CD4-positive, CD25-positive, alpha-beta regulatory T cell (primary cell): ENCODE measurements at regions not wholly inside any gene's neighbourhood (a gene's known extent, or its start where the extent isn't known, plus 50 kb on each side); places are given as distances from the start of the nearest gene placed in this dataset.
A peak's percentile ranks its signal among the peaks of the same experiment; 100 is the strongest.
"Not testable (repeated sequence)": the region's sequence is repeated elsewhere in the genome, so short reads cannot be mapped to it uniquely, and the experiment has no call there.

Experiments used
- ATAC-seq, 2 donors: fragments of 150-1000 bp; cut with Tn5 transposase; one replicate each; pipeline ENCODE4 v1.10.0; 2021; ENCODE audit warnings: low read depth in 2 of 2, moderate number of reproducible peaks in 2 of 2, moderate library complexity in 1 of 2
- DNase-seq, 3 donors: peaks; one replicate each; pipeline versions ENCODE4 v3.0.0 to v3.0.0-alpha.2; 2012 to 2022; ENCODE audit warnings: mixed read lengths in 1 of 3
- H3K27ac ChIP-seq: one replicate; pipeline ENCODE4 v1.7.0; 2013; ENCODE audit warnings: mild to moderate bottlenecking, low read length; ENCODE audit not compliant: insufficient read depth, poor library complexity, severe bottlenecking
- H3K27me3 ChIP-seq: one replicate; pipeline ENCODE4 v1.7.0; 2013; ENCODE audit warnings: low read length; ENCODE audit not compliant: control insufficient read depth, insufficient read depth
- H3K36me3 ChIP-seq: one replicate; pipeline ENCODE4 v1.7.0; 2013; ENCODE audit warnings: mild to moderate bottlenecking, low read length, moderate library complexity; ENCODE audit not compliant: control insufficient read depth, insufficient read depth
- H3K4me1 ChIP-seq: 2 replicates; pipeline ENCODE4 v1.7.0; 2013; ENCODE audit warnings: mild to moderate bottlenecking, low read length; ENCODE audit not compliant: insufficient read depth, control insufficient read depth, poor library complexity, severe bottlenecking
- H3K4me3 ChIP-seq: one replicate; pipeline ENCODE4 v1.7.0; 2013; ENCODE audit warnings: low read depth, mild to moderate bottlenecking, low read length, moderate library complexity
- H3K9me3 ChIP-seq, 2 experiments: 1 replicate in 1 of 2; 2 replicates in 1 of 2; pipeline ENCODE4 v1.7.0; 2013; ENCODE audit warnings: low read length in 2 of 2, mild to moderate bottlenecking in 1 of 2, moderate library complexity in 1 of 2; ENCODE audit not compliant: control insufficient read depth in 2 of 2
- H3K27ac Mint-ChIP-seq, 3 donors: one replicate each; pipeline ENCODE4 v1.8.0; 2020 to 2022; ENCODE audit warnings: mild to moderate bottlenecking in 3 of 3, mixed read lengths in 3 of 3, moderate library complexity in 2 of 3
- H3K27me3 Mint-ChIP-seq: one replicate; pipeline ENCODE4 v1.8.0; 2022; ENCODE audit warnings: mild to moderate bottlenecking, mixed read lengths
- H3K36me3 Mint-ChIP-seq: one replicate; pipeline ENCODE4 v1.8.0; 2020; ENCODE audit warnings: mixed read lengths
- H3K4me1 Mint-ChIP-seq, 4 donors: one replicate each; pipeline ENCODE4 v1.8.0; 2020 to 2022; ENCODE audit warnings: mixed read lengths in 4 of 4, mild to moderate bottlenecking in 1 of 4
- H3K4me3 Mint-ChIP-seq, 4 donors: one replicate each; pipeline ENCODE4 v1.8.0; 2020 to 2022; ENCODE audit warnings: mild to moderate bottlenecking in 4 of 4, mixed read lengths in 4 of 4, moderate library complexity in 3 of 4
- H3K9me3 Mint-ChIP-seq, 7 donors: one replicate each; pipeline ENCODE4 v1.8.0; 2020 to 2022; ENCODE audit warnings: mixed read lengths in 7 of 7, mild to moderate bottlenecking in 3 of 7, moderate library complexity in 2 of 7

DNA sequence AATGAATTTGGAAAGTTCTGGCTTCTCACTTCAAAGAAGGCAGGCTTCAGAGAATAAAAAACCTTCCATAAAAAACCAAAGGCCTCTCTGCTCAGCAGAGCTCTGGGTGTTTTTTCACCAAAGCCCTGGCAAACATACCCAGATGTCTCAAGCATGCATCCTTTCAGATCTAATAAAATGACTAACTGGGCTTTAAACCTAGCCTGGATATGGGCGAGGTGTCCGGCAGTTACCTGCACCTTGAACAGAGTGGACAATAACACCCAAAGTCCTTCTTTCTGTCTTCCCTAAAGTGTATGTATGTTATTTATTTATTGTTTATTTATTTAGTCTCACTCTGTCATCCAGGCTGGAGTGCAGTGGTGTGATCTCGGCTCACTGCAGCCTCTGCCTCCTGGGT, 469.3 kb downstream of the XYLT1 start:
- H3K27ac ChIP-seq = no peak overlapping the region
- H3K9me3 ChIP-seq = no peaks in the 10 kb centered on the region
- H3K4me1 ChIP-seq = no peaks in the 10 kb centered on the region
- Mint-ChIP-seq H3K4me1 (no peaks in the 10 kb centered on the region), H3K27me3 (peaks cover 22% of the 10 kb centered on the region), H3K9me3 (peaks cover 0 to 11% (median 3%) of the 10 kb centered on the region in 7 donors), H3K4me3 (no peak overlapping the region), H3K27ac (no peak overlapping the region), H3K36me3 (no peaks in the 10 kb centered on the region)
- ATAC-seq (no peak), DNase-seq (no peak)
- H3K4me3 ChIP-seq = no peak overlapping the region
- H3K27me3 ChIP-seq = no peaks in the 10 kb centered on the region
- H3K36me3 ChIP-seq = no peaks in the 10 kb centered on the region

DNA sequence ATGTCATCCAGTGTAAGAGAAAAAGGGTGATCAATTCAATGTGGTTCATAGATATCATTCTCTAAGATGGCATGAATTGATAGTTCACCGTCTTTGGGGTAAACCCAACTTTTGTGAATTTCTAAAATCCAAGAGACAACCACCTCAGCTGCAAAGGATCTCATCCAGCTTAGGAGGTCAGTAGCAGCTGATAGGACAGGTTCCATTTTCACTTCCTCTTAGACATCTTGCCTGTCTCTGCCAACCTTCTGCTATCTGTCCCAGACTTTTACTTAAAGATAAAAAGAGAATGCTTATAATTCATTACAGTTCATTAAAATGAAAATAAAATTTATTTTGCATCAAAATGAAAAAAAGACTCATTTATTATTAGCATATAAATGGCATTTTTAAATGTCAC, 468.2 kb downstream of the XYLT1 start:
- H3K36me3 ChIP-seq = no peaks in the 10 kb centered on the region
- Mint-ChIP-seq H3K27me3 (peaks cover 19% of the 10 kb centered on the region), H3K4me3 (no peak overlapping the region), H3K9me3 (peaks cover 0 to 11% (median 4%) of the 10 kb centered on the region in 7 donors), H3K4me1 (no peaks in the 10 kb centered on the region), H3K36me3 (no peaks in the 10 kb centered on the region), H3K27ac (no peak overlapping the region)
- no peaks in the 10 kb centered on the region for H3K4me1 ChIP-seq
- H3K27ac ChIP-seq = no peak overlapping the region
- H3K4me3 ChIP-seq = no peak overlapping the region
- no peaks in the 10 kb centered on the region for H3K27me3 ChIP-seq
- ATAC-seq = no peak
- H3K9me3 ChIP-seq = no peaks in the 10 kb centered on the region
- DNase-seq = no peak

DNA sequence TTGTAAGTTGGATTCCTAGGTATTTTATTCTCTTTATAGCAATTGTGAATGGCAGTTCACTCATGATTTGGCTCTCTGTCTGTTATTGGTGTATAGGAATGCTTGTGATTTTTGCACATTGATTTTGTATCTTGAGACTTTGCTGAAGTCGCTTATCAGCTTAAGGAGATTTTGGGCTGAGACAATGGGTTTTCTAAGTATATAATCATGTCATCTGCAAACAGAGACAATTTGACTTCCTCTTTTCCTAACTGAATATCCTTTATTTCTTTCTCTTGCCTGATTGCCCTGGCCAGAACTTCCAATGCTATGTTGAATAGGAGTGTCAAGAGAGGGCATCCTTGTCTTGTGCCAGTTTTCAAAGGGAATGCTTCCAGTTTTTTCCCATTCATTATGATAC, 464.8 kb downstream of the XYLT1 start:
- H3K4me3 Mint-ChIP-seq, H3K27ac Mint-ChIP-seq, DNase-seq, H3K36me3 Mint-ChIP-seq, ATAC-seq, H3K27ac ChIP-seq, H3K36me3 ChIP-seq, H3K9me3 ChIP-seq, H3K4me1 Mint-ChIP-seq, H3K4me1 ChIP-seq, H3K27me3 ChIP-seq, H3K4me3 ChIP-seq: not testable (repeated sequence)
- Mint-ChIP-seq H3K27me3 (peaks cover 17% of the 10 kb centered on the region), H3K9me3 (peaks cover 0 to 11% (median 4%) of the 10 kb centered on the region in 7 donors)

DNA sequence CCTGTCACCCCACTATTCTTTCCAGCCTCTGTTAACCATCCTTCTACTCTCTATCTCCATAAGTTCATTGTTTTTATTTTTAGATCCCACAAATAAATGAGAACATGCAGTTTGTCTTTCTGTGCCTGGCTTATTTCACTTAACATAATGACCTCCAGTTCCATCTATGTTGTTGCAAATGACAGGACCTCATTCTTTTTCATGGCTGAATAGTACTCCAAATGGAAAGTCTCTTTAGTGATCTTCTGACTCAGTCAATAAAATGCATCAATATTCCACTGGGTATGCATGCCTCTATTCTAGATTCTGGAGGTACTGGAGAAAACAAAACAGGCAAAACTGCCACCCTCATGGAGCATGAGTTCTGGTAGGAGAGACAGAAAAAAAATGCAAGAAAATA, 459.0 kb downstream of the XYLT1 start:
- Histone ChIP-seq H3K27ac (no peak overlapping the region), H3K4me3 (no peak overlapping the region), H3K9me3 (no peaks in the 10 kb centered on the region), H3K27me3 (no peaks in the 10 kb centered on the region), H3K4me1 (peaks cover 13% of the 10 kb centered on the region), H3K36me3 (no peaks in the 10 kb centered on the region)
- no peaks in the 10 kb centered on the region for H3K36me3 Mint-ChIP-seq
- H3K27me3 Mint-ChIP-seq = peaks cover 5% of the 10 kb centered on the region
- DNase-seq (no peak), ATAC-seq (no peak)
- H3K9me3 Mint-ChIP-seq = peaks cover 0 to 7% (median 0%) of the 10 kb centered on the region in 7 donors
- peak overlapping the region in 2 of 4 donors; percentile 2 to 12 for H3K4me3 Mint-ChIP-seq
- H3K4me1 Mint-ChIP-seq = peaks cover 6 to 26% (median 12%) of the 10 kb centered on the region in 4 donors
- H3K27ac Mint-ChIP-seq = no peak overlapping the region

DNA sequence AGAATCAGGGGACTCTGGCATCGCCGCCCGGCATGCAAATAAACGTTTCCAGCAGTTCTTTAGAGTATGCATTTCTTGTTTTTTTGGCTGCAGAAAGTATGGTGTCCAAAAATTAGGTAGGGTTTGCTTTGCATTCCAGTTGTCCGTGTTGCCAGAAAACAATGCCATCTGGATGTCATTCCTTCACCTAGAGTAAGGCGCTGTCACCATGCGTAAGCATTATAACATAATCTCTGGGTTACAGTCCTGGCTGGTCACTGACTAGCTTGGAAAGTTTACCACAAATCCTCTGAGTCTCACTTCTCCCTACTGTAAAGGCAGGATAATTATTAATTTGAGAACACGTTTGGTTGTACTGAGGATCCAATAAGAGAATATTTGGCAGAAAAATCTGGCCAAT, 457.7 kb downstream of the XYLT1 start:
- Mint-ChIP-seq H3K36me3 (peaks cover 5% of the 10 kb centered on the region), H3K4me3 (peak overlapping the region in 3 of 4 donors; percentile 73 to 86 (median 84)), H3K4me1 (peaks cover 6 to 26% (median 12%) of the 10 kb centered on the region in 4 donors), H3K27me3 (peaks cover 5% of the 10 kb centered on the region), H3K9me3 (peaks cover 0 to 7% (median 1%) of the 10 kb centered on the region in 7 donors), H3K27ac (peak overlapping the region; percentile 92 to 96 (median 96))
- no peaks in the 10 kb centered on the region for H3K36me3 ChIP-seq
- H3K9me3 ChIP-seq = no peaks in the 10 kb centered on the region
- H3K4me3 ChIP-seq = peak overlapping the region; percentile 74
- H3K27ac ChIP-seq = peak overlapping the region; percentile 55
- no peaks in the 10 kb centered on the region for H3K27me3 ChIP-seq
- DNase-seq (no peak), ATAC-seq (no peak)
- peaks cover 13% of the 10 kb centered on the region for H3K4me1 ChIP-seq

DNA sequence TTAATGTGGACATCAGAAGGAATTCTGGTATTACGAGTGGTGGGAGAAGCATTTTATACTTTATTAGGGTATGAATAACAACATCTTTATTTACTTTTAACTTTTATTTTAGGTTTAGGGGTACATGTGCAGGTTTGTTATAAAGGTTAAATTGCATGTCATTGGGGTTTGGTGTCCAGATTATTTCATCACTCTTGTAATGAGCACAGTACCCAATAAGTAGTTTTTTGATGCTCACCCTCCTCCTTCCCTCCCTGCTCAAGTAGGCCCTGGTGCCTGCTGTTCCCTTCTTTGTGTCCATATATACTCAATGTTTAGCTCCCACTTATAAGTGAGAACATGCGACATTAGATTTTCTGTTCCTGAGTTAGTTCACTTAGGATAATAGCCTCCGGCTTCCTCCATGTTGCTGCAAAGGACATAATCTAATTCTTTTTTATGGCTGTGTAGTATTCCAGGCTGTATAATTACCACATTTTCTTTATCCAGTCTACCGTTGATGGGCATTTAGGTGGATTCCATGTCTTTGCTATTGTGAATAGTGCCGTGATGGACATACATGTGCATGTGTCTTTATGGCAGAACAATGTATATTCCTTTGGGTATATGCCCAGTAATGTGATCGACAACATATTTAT, 456.2 kb downstream of the XYLT1 start:
- DNase-seq (no peak), ATAC-seq (no peak)
- Mint-ChIP-seq H3K9me3 (peaks cover 0 to 7% (median 0%) of the 10 kb centered on the region in 7 donors), H3K36me3 (peaks cover 5% of the 10 kb centered on the region), H3K4me3 (peak overlapping the region in 3 of 4 donors; percentile 0 to 84 (median 14)), H3K27ac (no peak overlapping the region), H3K4me1 (peaks cover 6 to 31% (median 11%) of the 10 kb centered on the region in 4 donors), H3K27me3 (no peaks in the 10 kb centered on the region)
- H3K9me3 ChIP-seq = no peaks in the 10 kb centered on the region
- H3K4me3 ChIP-seq = no peak overlapping the region
- no peaks in the 10 kb centered on the region for H3K27me3 ChIP-seq
- H3K4me1 ChIP-seq = peaks cover 13% of the 10 kb centered on the region
- no peak overlapping the region for H3K27ac ChIP-seq
- no peaks in the 10 kb centered on the region for H3K36me3 ChIP-seq

DNA sequence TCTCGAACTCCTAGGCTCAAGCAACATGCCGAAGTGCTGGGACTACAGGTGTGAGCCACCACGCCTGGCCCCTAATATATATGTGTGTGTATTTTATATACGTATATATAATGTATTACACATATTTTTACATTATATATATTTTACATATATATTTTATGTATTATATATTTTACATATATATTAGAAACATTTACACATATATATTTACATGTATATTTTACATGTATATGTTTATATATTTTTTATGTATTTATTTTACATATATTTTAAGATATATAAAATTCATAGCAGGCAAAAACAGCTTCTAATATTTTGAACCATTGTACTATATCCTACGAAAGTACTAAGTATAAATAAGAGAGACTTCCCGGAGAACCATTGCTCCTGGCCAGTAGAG, 455.1 kb downstream of the XYLT1 start:
- no peaks in the 10 kb centered on the region for H3K27me3 Mint-ChIP-seq

DNA sequence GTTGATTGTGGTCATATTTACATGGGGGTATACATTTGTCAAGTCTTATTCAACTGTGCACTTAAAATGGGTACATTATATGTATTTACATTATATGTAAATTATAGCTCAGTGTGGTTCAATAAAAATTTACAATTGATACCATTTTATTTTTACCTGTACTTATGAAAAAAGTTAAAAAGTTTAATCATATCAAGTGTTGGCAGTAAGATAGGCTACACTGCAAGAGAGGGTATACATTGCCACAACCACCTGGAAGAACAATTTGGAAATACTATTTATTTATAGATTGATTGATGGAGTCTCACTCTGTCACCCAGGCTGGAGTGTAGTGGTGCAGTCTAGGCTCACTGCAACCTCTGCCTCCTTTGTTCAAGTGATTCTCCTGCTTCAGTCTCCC, 453.3 kb downstream of the XYLT1 start:
- H3K4me1 Mint-ChIP-seq = peaks cover 6 to 26% (median 9%) of the 10 kb centered on the region in 4 donors
- H3K36me3 ChIP-seq = no peaks in the 10 kb centered on the region
- no peak overlapping the region for H3K27ac ChIP-seq
- peaks cover 0 to 7% (median 0%) of the 10 kb centered on the region in 7 donors for H3K9me3 Mint-ChIP-seq
- H3K4me3 Mint-ChIP-seq = no peak overlapping the region
- H3K27me3 Mint-ChIP-seq = no peaks in the 10 kb centered on the region
- H3K27ac Mint-ChIP-seq = no peak overlapping the region
- H3K36me3 Mint-ChIP-seq = peaks cover 5% of the 10 kb centered on the region
- no peak for ATAC-seq
- H3K4me1 ChIP-seq = peaks cover 13% of the 10 kb centered on the region
- H3K27me3 ChIP-seq = no peaks in the 10 kb centered on the region
- no peak overlapping the region for H3K4me3 ChIP-seq
- DNase-seq = no peak
- H3K9me3 ChIP-seq = no peaks in the 10 kb centered on the region

More for the DNA sequence above, 455.1 kb downstream of the XYLT1 start:
- no peak overlapping the region for H3K27ac ChIP-seq
- H3K4me3 Mint-ChIP-seq = no peak overlapping the region
- H3K4me3 ChIP-seq = no peak overlapping the region
- H3K27ac Mint-ChIP-seq = no peak overlapping the region
- ATAC-seq = no peak
- no peaks in the 10 kb centered on the region for H3K27me3 ChIP-seq
- H3K9me3 Mint-ChIP-seq = peaks cover 0 to 7% (median 0%) of the 10 kb centered on the region in 7 donors
- H3K4me1 Mint-ChIP-seq = peaks cover 6 to 34% (median 11%) of the 10 kb centered on the region in 4 donors
- H3K36me3 ChIP-seq = no peaks in the 10 kb centered on the region
- H3K9me3 ChIP-seq = no peaks in the 10 kb centered on the region
- no peak for DNase-seq
- H3K4me1 ChIP-seq = peaks cover 13% of the 10 kb centered on the region
- H3K36me3 Mint-ChIP-seq = peaks cover 5% of the 10 kb centered on the region
